Dendritic cell treated with granulocyte-macrophage colony-stimulating factor and Interleukin-4, amounts not matched to agents 40 ng/mL and 50 ng/mL, for 4 days (primary cell): ENCODE measurements at regions not wholly inside any gene's neighbourhood (a gene's known extent, or its start where the extent isn't known, plus 50 kb on each side); places are given as distances from the start of the nearest gene placed in this dataset.

ENCODE experiments used
- H3K27ac Mint-ChIP-seq: one replicate; pipeline ENCODE4 v1.8.0; 2022; ENCODE audit warnings: mild to moderate bottlenecking, mixed read lengths
- H3K27me3 Mint-ChIP-seq: one replicate; pipeline ENCODE4 v1.8.0; 2022; ENCODE audit warnings: mild to moderate bottlenecking, mixed read lengths
- H3K36me3 Mint-ChIP-seq: one replicate; pipeline ENCODE4 v1.8.0; 2022; ENCODE audit warnings: low read depth, mixed read lengths
- H3K4me1 Mint-ChIP-seq: one replicate; pipeline ENCODE4 v1.8.0; 2022; ENCODE audit warnings: low read depth, mixed read lengths
- H3K4me3 Mint-ChIP-seq: one replicate; pipeline ENCODE4 v1.8.0; 2022; ENCODE audit warnings: mild to moderate bottlenecking, moderate library complexity, mixed read lengths
- H3K9me3 Mint-ChIP-seq: one replicate; pipeline ENCODE4 v1.8.0; 2022; ENCODE audit warnings: mixed read lengths
- intact Hi-C: fragments of 100-400 bp; cut with micrococcal nuclease; formaldehyde crosslinking; loops from one replicate; pipeline ENCODE4 v1.15.0; 2022

DNA sequence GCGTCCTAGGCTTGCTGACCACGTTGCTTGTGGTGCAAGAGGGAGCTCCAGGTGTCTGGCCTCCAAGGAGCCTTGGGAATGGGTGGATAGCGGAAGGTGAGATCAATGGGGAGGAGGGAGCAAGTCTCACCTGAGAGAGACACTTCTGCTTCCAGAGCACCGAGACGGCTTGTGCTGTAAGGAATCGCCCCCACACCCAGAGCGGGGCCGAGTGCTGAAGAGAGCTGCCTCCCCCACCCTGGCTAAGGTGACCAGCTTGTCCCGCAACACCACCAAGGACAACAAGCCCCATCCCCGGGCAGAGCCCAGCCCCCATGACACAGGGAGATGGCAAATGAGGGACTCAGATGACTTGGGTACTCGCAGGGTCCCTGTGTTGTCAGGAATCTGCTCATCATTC is 485.6 kb downstream of the NPHP4 start:
- Mint-ChIP-seq H3K27me3 (peaks cover 3% of the 10 kb centered on the region), H3K4me3 (no peak overlapping the region), H3K27ac (no peak overlapping the region), H3K4me1 (no peaks in the 10 kb centered on the region), H3K9me3 (no peaks in the 10 kb centered on the region), H3K36me3 (no peaks in the 10 kb centered on the region)
- intact Hi-C loops: no loop called here

DNA sequence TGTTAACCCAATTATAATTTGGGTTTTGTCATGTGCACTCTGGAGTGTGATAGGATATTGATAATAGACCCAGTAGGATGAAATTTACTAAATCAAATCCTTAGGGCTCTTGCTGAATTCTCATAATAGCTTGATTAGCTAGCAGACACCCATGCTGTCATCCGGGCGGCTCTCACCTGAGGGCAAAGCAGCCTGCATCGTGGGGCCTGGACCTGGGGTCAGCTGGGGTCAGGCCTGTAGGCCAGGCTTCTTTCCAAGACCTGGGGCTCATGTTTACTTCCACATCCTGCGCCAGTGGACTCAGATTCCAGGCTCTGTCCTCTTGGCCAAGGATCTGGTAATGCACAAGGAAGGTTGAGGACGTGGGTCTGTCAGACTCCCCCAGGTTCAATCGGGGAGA is 486.3 kb downstream of the NPHP4 start:
- intact Hi-C loops: no loop called here
- Mint-ChIP-seq H3K27me3 (peaks cover 3% of the 10 kb centered on the region), H3K4me3 (no peak overlapping the region)

DNA sequence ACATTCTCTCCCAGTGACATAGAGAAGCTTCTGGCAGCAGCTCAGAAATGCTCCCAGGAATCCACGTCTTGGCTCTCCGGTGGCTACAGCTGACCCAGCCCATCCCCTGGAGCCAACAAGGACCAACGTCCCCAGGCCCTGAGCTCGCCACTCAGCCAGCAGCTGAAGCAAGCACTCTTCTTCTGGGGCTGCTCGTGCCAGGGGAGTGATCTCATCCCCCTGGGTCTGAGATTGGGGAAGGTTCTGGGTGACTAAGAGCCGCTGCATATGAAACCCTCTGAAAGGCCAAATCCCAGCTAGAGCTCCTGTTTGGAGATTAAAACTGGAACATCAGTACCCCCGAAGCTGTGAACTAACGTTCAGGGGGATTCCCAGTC is 487.9 kb downstream of the NPHP4 start:
- H3K27me3 Mint-ChIP-seq: peaks cover 3% of the 10 kb centered on the region
- intact Hi-C loops: no loop called here
- no peak overlapping the region for H3K27ac Mint-ChIP-seq
- H3K4me1 Mint-ChIP-seq: no peaks in the 10 kb centered on the region
- no peaks in the 10 kb centered on the region for H3K36me3 Mint-ChIP-seq
- H3K4me3 Mint-ChIP-seq: no peak overlapping the region
- no peaks in the 10 kb centered on the region for H3K9me3 Mint-ChIP-seq

More for the DNA sequence above, 486.3 kb downstream of the NPHP4 start:
- Mint-ChIP-seq H3K4me1 (no peaks in the 10 kb centered on the region), H3K27ac (no peak overlapping the region), H3K9me3 (no peaks in the 10 kb centered on the region), H3K36me3 (no peaks in the 10 kb centered on the region)

DNA sequence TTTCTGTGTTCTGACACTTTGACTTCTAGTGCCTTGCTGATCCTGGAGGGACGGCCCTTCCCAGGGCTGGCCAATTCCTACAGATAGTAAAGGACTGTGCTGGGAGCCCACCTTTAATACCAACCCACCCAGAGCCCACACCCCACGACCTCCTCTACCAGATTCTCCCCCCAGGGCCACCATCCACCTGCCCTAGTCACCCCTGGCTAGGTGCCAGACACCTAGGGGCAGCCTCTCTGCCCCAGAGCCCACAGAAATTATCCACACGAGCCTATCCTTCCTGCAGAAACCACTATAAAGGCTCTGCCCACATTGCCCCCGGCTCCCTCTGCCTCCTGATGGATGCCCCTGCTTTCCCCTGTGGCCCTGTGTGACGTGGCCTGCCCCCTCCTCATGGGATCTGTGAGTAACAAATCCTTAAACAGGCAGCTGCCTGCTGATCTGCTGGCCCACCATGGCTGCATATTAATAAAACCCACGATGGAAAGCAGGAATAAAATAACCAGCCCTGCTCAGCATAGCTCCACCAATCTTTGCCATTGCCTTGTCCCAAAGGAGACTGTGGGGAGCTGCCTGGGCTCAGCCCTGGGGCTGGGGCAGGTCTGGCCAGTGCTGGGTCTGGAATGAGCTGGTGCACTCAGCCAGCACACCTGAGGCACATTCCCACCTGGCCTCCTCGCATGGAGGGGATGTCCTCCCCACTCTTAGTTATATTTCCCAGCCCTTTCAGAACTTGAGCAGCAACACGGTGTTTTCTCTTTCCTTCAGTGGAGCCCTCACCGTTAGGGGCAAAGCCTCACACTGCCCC is 488.5 kb downstream of the NPHP4 start:
- no peak overlapping the region for H3K27ac Mint-ChIP-seq
- H3K27me3 Mint-ChIP-seq: peaks cover 3% of the 10 kb centered on the region
- H3K4me3 Mint-ChIP-seq: no peak overlapping the region
- H3K36me3 Mint-ChIP-seq: no peaks in the 10 kb centered on the region
- intact Hi-C loops: no loop called here
- no peaks in the 10 kb centered on the region for H3K4me1 Mint-ChIP-seq
- no peaks in the 10 kb centered on the region for H3K9me3 Mint-ChIP-seq

DNA sequence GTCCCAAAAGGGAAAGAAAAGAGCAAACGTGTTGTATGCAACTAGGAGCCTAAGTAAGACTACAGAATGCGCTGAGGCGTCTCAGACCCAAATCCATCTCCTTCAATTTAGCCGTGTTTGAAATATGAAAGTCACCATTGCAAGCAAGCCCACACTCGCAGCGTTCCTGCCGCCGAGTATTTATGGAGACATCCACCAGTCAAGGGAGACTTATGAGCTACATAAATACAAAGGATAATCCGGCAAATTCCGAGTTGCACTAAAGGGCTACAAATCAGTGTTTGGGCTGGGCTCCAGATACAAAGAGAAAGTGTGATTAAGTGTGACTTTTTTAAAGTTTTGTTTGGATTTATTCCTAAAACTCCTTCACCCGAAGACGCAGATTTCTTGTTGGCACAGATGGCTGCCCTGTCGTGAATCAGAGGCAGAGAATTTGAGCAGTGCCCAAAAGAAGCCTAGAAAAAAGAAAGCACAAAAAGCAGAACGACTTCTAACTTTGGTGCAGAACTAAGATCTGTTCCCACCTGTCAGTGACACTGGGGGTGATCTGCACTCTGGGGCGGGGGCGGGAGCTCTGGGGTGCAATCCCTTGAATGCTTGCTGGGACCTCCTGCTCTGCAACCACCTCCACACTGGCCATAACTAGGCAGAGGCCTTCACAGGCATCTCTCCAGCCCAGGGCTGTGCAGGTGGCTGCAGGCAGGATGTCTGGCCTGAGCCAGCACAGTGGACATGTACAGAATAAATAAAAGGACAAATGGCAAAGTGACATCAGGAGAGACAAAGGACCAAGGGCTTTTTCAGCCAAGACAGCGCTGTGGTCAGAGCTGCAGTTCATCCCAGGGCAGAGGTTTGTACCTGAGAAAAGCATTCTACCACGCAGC is 489.7 kb downstream of the NPHP4 start:
- Mint-ChIP-seq H3K4me3 (no peak overlapping the region), H3K4me1 (no peaks in the 10 kb centered on the region), H3K9me3 (no peaks in the 10 kb centered on the region), H3K27me3 (peaks cover 3% of the 10 kb centered on the region), H3K27ac (no peak overlapping the region), H3K36me3 (no peaks in the 10 kb centered on the region)
- intact Hi-C loops: no loop called here

DNA sequence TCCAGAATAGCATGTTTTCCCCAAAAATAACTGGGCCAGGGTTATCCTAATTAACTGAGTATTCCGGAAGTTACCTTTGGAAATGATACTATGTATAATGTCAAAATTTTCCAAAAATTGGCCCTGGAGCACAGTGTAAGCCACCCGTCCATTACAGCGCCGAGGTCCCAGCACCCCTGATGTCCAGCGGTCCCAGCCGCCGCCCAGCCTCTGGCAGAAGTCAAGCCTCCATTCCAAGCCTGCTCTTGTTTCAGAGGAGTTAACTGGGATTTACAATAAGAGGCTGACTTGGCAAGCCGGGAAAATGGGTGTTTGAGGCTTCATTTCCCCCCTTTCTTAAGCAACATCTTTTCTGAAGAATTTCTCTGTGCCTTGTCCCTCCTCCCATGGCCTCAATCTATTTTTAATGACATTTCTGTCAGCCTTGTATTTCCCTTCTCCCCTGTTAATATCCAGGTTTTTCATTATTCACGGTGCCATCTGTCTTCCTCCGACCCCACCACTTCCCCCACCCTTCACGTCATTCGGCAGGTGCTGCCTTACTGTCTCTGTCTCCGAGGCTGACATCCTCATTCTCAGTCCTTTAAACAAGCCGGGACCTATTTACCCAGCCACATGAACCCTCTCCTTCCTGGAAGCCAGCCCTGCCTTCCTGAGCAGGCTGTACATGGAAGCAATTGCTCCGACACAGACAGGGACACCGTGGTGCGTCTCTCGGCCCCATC is 490.9 kb downstream of the NPHP4 start:
- no peaks in the 10 kb centered on the region for H3K9me3 Mint-ChIP-seq
- intact Hi-C loops: no loop called here
- no peak overlapping the region for H3K4me3 Mint-ChIP-seq
- H3K4me1 Mint-ChIP-seq: no peaks in the 10 kb centered on the region
- peaks cover 3% of the 10 kb centered on the region for H3K27me3 Mint-ChIP-seq
- H3K27ac Mint-ChIP-seq: no peak overlapping the region
- H3K36me3 Mint-ChIP-seq: no peaks in the 10 kb centered on the region

DNA sequence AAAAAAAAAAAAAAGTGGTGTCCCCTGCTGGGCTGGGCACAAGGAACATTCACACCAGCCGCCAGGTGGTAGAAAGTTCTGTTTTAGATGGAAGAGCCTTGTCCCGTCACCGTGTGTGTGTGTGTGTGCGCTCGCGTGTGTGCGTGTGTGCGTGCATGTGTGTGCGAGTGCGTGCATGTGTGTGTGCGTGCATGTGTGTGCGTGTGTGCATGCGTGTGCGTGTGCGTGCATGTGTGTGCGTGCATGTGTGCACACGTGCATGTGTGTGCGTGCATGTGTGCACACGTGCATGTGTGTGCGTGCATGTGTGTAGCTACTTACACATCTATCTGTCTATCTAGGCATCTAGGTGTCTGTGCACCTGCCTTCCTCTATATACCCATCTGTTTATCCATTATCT is 491.7 kb downstream of the NPHP4 start:
- Mint-ChIP-seq H3K27me3 (peaks cover 3% of the 10 kb centered on the region), H3K4me3 (no peak overlapping the region), H3K4me1 (no peaks in the 10 kb centered on the region), H3K9me3 (no peaks in the 10 kb centered on the region), H3K27ac (no peak overlapping the region), H3K36me3 (no peaks in the 10 kb centered on the region)
- intact Hi-C loops: no loop called here

DNA sequence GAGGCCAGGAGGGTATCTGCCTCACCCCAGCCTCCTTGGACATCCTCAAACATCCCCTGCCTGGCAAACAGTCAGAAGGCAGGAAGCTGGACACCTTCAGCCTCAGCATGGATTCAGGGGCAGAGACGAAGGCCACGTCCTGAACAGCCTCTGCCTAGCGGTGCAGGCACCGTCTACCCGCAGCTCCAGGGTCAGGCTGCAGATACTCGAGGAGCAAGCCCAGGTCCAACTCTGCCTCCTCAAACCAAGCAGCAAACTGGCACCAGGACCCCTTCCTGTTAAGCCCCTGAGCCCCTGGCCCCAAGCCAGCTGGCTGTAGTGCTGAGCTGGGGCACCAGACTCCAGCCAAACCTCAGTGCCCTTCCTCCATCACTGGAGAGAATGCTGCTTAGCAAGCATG is 494.7 kb downstream of the NPHP4 start:
- Mint-ChIP-seq H3K9me3 (no peaks in the 10 kb centered on the region), H3K4me3 (no peak overlapping the region), H3K27ac (no peak overlapping the region), H3K27me3 (no peaks in the 10 kb centered on the region), H3K36me3 (no peaks in the 10 kb centered on the region), H3K4me1 (no peaks in the 10 kb centered on the region)
- intact Hi-C loops: no loop called here

DNA sequence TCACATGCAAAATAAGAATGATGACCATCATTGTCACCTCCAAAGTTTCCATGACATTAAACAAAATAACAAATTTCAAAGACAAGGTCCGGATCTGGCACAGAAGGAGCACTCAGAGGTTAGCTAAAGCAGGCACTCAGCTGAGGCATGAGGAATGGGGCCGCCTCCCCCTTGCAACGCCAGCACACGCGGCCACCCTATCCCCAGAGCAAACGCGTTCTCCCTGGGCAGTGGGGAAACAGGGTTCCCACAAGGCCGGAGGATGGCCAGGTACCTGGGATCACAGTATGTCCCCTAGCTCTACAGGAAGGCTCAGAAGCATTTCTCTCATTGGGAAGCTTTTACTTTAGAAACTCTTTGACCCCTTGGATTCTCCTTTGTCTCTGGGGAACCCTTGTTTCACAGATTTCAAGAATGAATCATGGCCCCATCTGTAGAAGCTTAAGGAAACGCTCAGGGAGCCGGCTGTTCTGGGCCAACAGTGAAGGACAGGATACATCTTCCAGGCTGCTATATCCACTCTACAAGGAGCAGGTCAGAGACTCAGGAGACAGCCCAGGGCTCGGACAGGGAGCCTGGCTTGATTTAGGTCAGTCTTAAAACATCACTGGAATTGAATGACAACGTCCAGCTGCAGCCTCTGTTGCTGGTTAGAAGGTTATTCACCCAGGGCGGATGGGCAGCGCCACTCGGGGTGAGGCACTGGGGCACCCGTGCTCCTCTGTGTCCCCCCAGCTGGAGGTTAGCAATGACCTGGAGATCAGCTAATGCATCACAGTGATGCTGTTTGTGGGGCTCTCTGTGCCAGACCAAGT is 496.4 kb downstream of the NPHP4 start:
- intact Hi-C loops: no loop called here
- Mint-ChIP-seq H3K27me3 (no peaks in the 10 kb centered on the region), H3K4me3 (no peak overlapping the region), H3K9me3 (no peaks in the 10 kb centered on the region), H3K36me3 (no peaks in the 10 kb centered on the region), H3K4me1 (no peaks in the 10 kb centered on the region), H3K27ac (no peak overlapping the region)

DNA sequence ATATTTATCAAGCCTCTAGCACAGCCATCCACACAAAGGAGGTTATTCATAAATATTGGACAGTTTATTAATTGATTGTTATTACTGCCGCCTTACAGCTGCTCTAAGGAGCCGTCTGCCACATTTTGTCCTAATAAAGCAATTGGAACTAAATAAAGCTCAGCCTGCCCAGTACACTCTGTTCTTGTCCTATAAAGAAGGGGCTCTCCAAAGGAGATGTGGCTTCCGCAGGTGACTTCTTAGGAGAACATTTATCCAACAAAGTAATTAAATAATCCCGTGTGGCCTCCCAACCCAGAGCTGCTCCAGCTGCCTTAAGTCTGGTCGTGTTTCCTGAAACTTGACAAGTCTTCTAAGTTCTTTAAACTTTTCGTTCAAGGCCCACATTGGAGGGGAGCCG is 497.7 kb downstream of the NPHP4 start:
- Mint-ChIP-seq H3K9me3 (no peaks in the 10 kb centered on the region), H3K4me3 (no peak overlapping the region), H3K27me3 (no peaks in the 10 kb centered on the region), H3K27ac (no peak overlapping the region), H3K4me1 (no peaks in the 10 kb centered on the region), H3K36me3 (no peaks in the 10 kb centered on the region)
- intact Hi-C loops: no loop called here

DNA sequence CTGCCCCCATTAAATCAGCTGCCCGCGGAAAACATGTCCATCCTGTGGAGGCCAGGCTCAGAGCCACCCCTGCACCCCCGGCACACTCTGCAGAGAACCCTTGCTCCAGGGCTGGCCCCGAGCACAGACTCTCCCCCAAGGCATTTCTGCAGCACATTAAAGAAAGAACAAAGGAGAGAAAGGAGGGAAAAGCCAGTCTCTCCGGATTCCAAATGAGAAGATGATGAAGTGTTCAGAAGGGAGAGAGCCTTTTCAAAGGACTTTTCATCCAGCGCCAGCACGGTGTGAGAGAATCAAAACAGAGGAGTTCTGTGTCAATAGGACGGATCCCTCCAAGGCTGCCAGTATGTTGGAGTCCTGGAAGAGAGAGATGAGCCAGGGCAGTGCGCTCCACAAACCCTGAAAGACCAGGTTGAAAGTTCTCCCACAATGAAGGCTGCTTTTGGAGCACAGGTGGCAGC is 498.3 kb downstream of the NPHP4 start:
- H3K27me3 Mint-ChIP-seq: no peaks in the 10 kb centered on the region
- H3K4me1 Mint-ChIP-seq: no peaks in the 10 kb centered on the region
- H3K4me3 Mint-ChIP-seq: no peak overlapping the region
- H3K36me3 Mint-ChIP-seq: no peaks in the 10 kb centered on the region
- intact Hi-C loops: no loop called here
- H3K9me3 Mint-ChIP-seq: no peaks in the 10 kb centered on the region
- H3K27ac Mint-ChIP-seq: no peak overlapping the region

DNA sequence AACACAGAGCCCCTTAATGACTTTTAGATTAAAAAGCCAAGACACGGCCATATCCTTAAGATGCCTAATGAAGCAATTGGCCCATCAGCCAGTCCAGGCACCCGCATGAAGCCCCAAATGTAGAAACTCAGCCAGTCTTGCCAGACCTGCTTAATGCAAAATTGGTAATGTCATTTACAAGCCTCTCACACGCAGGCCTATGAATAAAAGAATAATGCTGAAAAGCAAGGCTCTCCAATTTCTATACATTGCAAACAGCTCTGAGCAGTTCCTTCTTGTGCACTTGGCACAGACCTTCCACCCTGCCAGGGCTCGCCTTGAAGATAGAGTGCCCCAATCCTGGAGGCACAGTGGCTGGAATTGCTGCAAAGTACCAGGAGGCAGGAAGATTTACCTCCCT is 498.9 kb downstream of the NPHP4 start:
- no peak overlapping the region for H3K4me3 Mint-ChIP-seq
- H3K27ac Mint-ChIP-seq: no peak overlapping the region
- H3K4me1 Mint-ChIP-seq: no peaks in the 10 kb centered on the region
- H3K36me3 Mint-ChIP-seq: no peaks in the 10 kb centered on the region
- no peaks in the 10 kb centered on the region for H3K27me3 Mint-ChIP-seq
- no peaks in the 10 kb centered on the region for H3K9me3 Mint-ChIP-seq
- intact Hi-C loops: no loop called here

DNA sequence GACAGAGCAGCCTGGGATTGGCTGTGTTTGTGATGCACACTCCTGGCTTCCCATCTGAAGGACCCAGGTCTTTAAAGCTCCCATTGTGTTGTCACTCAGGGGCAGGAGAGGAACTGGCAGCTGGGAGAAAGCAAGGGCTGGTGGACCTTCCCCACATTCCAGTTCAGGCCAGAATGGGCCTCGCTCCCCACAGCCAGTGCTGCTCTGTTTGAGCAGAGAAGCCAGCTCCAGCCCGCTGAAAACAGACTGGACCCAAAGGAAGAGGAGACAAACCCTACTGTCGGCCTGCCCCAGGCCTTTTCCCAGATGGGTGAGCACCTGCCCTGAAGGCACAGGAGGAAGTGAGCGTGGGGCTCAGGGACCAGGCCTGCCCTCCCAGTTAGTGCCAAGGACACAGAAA is 499.4 kb downstream of the NPHP4 start:
- no peak overlapping the region for H3K4me3 Mint-ChIP-seq
- no peaks in the 10 kb centered on the region for H3K4me1 Mint-ChIP-seq
- H3K27ac Mint-ChIP-seq: no peak overlapping the region
- intact Hi-C loops: no loop called here
- no peaks in the 10 kb centered on the region for H3K27me3 Mint-ChIP-seq
- no peaks in the 10 kb centered on the region for H3K36me3 Mint-ChIP-seq
- H3K9me3 Mint-ChIP-seq: no peaks in the 10 kb centered on the region
